ENCODE measurements at regions not wholly inside any gene's neighbourhood (a gene's known extent, or its start where the extent isn't known, plus 50 kb on each side); places are given as distances from the start of the nearest gene placed in this dataset.
A peak's percentile ranks its signal among the peaks of the same experiment; 100 is the strongest.

DNA sequence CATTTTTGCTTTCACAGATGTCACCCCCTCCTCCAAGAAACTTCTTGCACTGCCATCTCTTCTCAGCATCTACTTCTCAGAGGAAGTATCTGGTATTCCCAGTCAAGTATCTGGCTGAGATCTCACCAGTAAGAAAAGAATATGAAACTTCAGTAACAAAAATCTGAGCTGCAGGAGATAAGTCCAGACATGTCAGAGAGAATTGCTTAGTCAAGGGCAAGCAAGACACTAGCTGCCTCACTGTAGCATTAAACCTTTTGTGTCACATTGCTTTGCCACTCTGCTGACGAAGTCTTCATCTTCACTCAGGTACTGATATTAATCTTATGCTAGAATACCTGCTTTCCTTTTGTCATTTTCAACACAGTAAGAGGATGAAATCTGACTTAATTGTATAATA lies 70.6 kb upstream of the ZC3H12C start:
- TF ChIP-seq POLR2A (IDR thresholded peaks at IDR 0.05) (no peak), EP300 (IDR thresholded peaks at IDR 0.05) (no peak)
- TF ChIP-seq, protein P1, sequence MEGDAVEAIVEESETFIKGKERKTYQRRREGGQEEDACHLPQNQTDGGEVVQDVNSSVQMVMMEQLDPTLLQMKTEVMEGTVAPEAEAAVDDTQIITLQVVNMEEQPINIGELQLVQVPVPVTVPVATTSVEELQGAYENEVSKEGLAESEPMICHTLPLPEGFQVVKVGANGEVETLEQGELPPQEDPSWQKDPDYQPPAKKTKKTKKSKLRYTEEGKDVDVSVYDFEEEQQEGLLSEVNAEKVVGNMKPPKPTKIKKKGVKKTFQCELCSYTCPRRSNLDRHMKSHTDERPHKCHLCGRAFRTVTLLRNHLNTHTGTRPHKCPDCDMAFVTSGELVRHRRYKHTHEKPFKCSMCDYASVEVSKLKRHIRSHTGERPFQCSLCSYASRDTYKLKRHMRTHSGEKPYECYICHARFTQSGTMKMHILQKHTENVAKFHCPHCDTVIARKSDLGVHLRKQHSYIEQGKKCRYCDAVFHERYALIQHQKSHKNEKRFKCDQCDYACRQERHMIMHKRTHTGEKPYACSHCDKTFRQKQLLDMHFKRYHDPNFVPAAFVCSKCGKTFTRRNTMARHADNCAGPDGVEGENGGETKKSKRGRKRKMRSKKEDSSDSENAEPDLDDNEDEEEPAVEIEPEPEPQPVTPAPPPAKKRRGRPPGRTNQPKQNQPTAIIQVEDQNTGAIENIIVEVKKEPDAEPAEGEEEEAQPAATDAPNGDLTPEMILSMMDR (IDR thresholded peaks at IDR 0.05): no peak
- Histone ChIP-seq H3K4me1 (peaks cover 0 to 11% (median 3%) of the 10 kb centered on the region in 4 donors), H3K36me3 (no peaks in the 10 kb centered on the region), H3K4me3 (no peak overlapping the region), H3K9me3 (no peaks in the 10 kb centered on the region), H3K27ac (no peak overlapping the region), H3K27me3 (no peaks in the 10 kb centered on the region)
- no peak for DNase-seq (ENCODE audit: low spot score in 2 of 2)
- 84 to 91% methylated on average over 1 of the region's 1 CpG for WGBS, 2 donors

DNA sequence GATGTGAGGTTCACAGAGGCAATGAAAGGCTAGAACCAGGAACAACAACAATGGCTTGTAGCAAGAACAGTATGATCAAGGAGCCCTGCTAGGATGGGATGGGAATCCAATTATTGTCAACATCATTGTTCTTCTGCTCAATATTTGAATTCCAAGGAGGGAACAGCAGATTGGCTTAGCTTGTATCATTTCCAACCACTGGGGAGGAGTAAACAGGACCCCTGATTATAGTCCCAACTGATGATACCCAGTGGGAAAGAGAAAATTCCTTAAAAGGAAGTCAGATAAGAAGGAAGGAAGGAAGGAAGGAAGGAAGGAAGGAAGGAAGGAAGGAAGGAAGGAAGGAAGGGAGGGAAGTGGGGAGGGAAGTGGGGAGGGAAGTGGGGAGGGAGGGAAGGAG lies 69.5 kb upstream of the ZC3H12C start:
- no peak for DNase-seq (ENCODE audit: low spot score in 2 of 2)
- Histone ChIP-seq H3K4me1 (peaks cover 0 to 15% (median 3%) of the 10 kb centered on the region in 4 donors), H3K27ac (no peak overlapping the region), H3K4me3 (no peak overlapping the region), H3K36me3 (no peaks in the 10 kb centered on the region), H3K9me3 (no peaks in the 10 kb centered on the region), H3K27me3 (no peaks in the 10 kb centered on the region)
- TF ChIP-seq, protein P1 (IDR thresholded peaks at IDR 0.05): no peak
- TF ChIP-seq EP300 (IDR thresholded peaks at IDR 0.05) (no peak), POLR2A (IDR thresholded peaks at IDR 0.05) (no peak)

DNA sequence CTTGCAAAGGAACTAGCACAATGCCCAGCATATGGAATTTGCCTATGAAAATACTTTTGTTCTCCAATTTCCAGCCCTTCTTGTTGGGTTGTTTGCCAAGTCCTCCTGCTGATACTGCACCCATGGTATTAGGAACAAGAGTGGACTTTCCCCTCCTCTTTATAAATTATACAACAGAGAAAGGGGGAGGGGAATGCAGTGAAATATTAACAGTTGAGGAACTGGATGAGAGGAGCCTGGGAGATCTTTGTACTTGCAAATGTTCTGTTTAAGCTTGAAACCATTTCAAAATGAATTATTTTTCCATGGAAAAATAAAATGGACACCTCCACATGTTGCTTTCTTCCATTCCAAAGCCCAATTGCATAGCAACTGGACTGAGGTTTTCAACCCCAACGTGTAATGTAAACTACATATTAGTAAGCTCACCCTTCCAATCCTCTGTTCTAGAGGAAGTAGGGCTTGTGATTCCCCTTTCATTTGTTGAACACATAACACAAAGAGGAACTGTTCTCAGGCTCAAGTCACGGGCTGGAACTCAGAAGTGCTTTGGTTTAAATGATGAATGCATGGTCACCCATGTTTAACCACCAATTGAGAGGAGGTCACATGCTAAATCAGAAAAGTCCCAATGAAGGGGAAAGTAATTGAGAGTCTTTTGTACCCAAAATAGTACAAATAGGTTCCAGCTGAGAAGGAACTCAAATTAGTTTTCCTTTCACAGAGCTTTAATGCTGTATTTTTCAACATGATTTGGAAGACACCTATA lies 66.2 kb upstream of the ZC3H12C start:
- Histone ChIP-seq H3K9me3 (no peaks in the 10 kb centered on the region), H3K36me3 (no peaks in the 10 kb centered on the region), H3K27me3 (no peaks in the 10 kb centered on the region), H3K4me3 (no peak overlapping the region), H3K4me1 (peaks cover 0 to 25% (median 3%) of the 10 kb centered on the region in 4 donors), H3K27ac (peak overlapping the region in 3 of 4 donors; percentile 13 to 87 (median 66))
- TF ChIP-seq POLR2A (IDR thresholded peaks at IDR 0.05) (no peak), EP300 (IDR thresholded peaks at IDR 0.05) (peak; percentile 19 to 75)
- 34 to 38% methylated on average over 2 of the region's 2 CpGs for WGBS, 2 donors
- DNase-seq (ENCODE audit: low spot score in 2 of 2): peak in 1 of 2 donors; percentile 38

DNA sequence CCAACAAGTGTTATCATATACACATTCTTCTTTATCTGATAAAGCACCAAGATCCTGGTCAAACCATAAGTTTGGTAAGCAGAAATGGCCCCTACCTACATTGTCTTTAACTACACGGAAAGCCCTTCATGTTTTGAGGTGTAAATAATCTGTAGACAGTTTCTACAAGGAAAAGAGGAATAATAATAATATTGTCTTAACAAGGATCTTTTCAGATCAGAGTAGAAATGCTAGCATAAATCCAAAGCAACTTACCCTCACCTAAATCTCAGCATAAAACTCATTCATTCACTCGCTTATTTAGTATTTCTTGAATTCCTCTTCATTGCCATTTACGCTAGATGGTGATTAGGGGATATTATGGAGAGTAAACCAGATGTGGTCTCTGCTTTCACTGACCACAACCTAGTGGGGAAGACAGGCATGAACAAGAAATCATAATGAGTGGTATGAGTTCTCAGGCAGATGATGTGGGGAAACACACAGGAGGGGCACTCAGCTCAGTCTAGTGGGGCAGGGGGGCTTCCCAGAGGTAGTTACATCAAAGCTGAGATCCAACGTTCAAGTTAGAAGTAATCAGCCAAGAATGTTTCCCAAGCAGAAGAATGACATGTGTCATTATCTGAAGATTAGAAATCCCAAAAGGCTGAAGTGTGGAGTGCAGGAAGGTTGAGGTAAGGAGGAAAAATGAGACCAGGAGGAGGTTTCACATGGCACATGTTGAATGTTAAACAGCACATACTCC lies 65.4 kb upstream of the ZC3H12C start:
- TF ChIP-seq EP300 (IDR thresholded peaks at IDR 0.05): no peak
- TF ChIP-seq POLR2A (IDR thresholded peaks at IDR 0.05): no peak
- TF ChIP-seq, protein P1 (IDR thresholded peaks at IDR 0.05): no peak
- WGBS, 2 donors: 76% methylated on average over 4 of the region's 4 CpGs
- Histone ChIP-seq H3K27me3 (no peaks in the 10 kb centered on the region), H3K36me3 (no peaks in the 10 kb centered on the region), H3K27ac (peak overlapping the region; percentile 13 to 87 (median 54)), H3K4me1 (peaks cover 0 to 25% (median 6%) of the 10 kb centered on the region in 4 donors), H3K4me3 (no peak overlapping the region), H3K9me3 (no peaks in the 10 kb centered on the region)
- no peak for DNase-seq (ENCODE audit: low spot score in 2 of 2)

DNA sequence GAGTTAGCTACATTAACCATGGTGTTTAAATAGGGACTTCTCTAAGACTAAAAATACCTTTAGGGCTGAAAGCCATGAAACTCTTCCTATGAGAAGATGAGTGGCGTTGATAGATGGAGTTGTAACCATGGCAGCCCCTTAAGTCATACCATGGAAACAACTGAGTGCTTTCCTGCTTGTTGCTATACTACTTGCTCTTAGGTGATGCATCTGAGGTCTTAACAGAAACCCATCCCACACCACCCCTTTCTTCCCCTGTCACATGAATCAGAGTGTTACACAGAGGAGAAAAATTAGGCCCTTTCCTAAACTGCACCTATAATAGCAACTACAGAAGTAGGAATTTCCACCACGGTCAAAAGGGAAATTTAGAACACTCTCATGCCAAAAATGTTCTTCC lies 64.3 kb upstream of the ZC3H12C start:
- peak overlapping the region in 1 of 4 donors; percentile 87 for H3K27ac ChIP-seq
- WGBS, 2 donors: 78 to 87% methylated on average over 2 of the region's 2 CpGs
- no peaks in the 10 kb centered on the region for H3K27me3 ChIP-seq
- H3K4me3 ChIP-seq: no peak overlapping the region
- no peaks in the 10 kb centered on the region for H3K9me3 ChIP-seq
- no peak for DNase-seq (ENCODE audit: low spot score in 2 of 2)
- TF ChIP-seq EP300 (IDR thresholded peaks at IDR 0.05) (no peak), POLR2A (IDR thresholded peaks at IDR 0.05) (no peak)
- TF ChIP-seq, protein P1 (IDR thresholded peaks at IDR 0.05): no peak
- no peaks in the 10 kb centered on the region for H3K36me3 ChIP-seq
- H3K4me1 ChIP-seq: peaks cover 0 to 25% (median 6%) of the 10 kb centered on the region in 4 donors
